ENCODE measurements at regions not wholly inside any gene's neighbourhood (a gene's known extent, or its start where the extent isn't known, plus 50 kb on each side); places are given as distances from the start of the nearest gene placed in this dataset.
A peak's percentile ranks its signal among the peaks of the same experiment; 100 is the strongest.

- Histone ChIP-seq H3K23me2 (ENCODE audit: insufficient read length, low read depth, low read length, poor library complexity, severe bottlenecking) (no peaks in the 10 kb centered on the region), H3K9me3 (ENCODE audit: control insufficient read depth, low read depth, low read length) (no peaks in the 10 kb centered on the region), H4K91ac (ENCODE audit: insufficient read length, low read depth, low read length) (no peak overlapping the region), H2AFZ (ENCODE audit: low read length) (no peak overlapping the region), H4K20me1 (ENCODE audit: control insufficient read depth, insufficient read depth, insufficient read length) (no peaks in the 10 kb centered on the region), H4K8ac (replicated peaks; ENCODE audit: insufficient read length, low read depth, low read length) (no peak overlapping the region), H3K18ac (ENCODE audit: insufficient read length, low read depth, low read length) (no peak overlapping the region), H2BK12ac (ENCODE audit: insufficient read length, low read depth, low read length) (no peak overlapping the region), H2BK120ac (ENCODE audit: low read depth, low read length, poor library complexity, severe bottlenecking) (no peak overlapping the region), H3K4ac (ENCODE audit: low read depth, low read length) (no peak overlapping the region), H3K4me2 (ENCODE audit: insufficient read depth, insufficient read length, low read length) (no peak overlapping the region), H3K79me1 (ENCODE audit: insufficient read depth, low read depth, low read length, poor library complexity, severe bottlenecking) (no peaks in the 10 kb centered on the region), H2BK20ac (ENCODE audit: low read depth, low read length, poor library complexity, severe bottlenecking) (no peak overlapping the region), H3K9ac (ENCODE audit: extremely low read depth, insufficient read length, low read length) (no peak overlapping the region), H3K27me3 (ENCODE audit: insufficient read depth, low read length) (no peaks in the 10 kb centered on the region), H3K27ac (ENCODE audit: insufficient read length, low read depth, low read length) (no peak overlapping the region), H3K56ac (ENCODE audit: insufficient read length, low read depth, low read length) (no peak overlapping the region), H4K5ac (ENCODE audit: insufficient read length, low read depth, low read length) (no peak overlapping the region), H3K4me1 (ENCODE audit: insufficient read depth, low read length) (no peaks in the 10 kb centered on the region), H3T11ph (ENCODE audit: low read length) (no peak overlapping the region), H3K14ac (ENCODE audit: insufficient read depth, low read length) (peak overlapping the region; percentile 78; the same call in 1 of the 2 replicates), H2BK15ac (ENCODE audit: low read depth, low read length) (no peak overlapping the region), H3K79me2 (ENCODE audit: insufficient read depth, low read length) (no peaks in the 10 kb centered on the region), H2BK5ac (ENCODE audit: insufficient read length, low read length) (no peak overlapping the region), H2AK5ac (ENCODE audit: insufficient read length, low read length) (no peak overlapping the region), H3K23ac (ENCODE audit: insufficient read length, low read depth, low read length) (no peak overlapping the region)
- no peak overlapping the region for H3K27ac Mint-ChIP-seq
- no peaks in the 10 kb centered on the region; the same call in 1 of the 2 replicates for H3K27me3 Mint-ChIP-seq (ENCODE audit: low read depth)
- no peak for DNase-seq
- H3K4me1 Mint-ChIP-seq = no peaks in the 10 kb centered on the region; a peak in 1 of 4 replicates
- H3K36me3 Mint-ChIP-seq (ENCODE audit: insufficient read depth in 1 of 3, low read depth in 3 of 3) = peaks cover 0 to 10% (median 2%) of the 10 kb centered on the region in 3 experiments; a peak in 2 of 7 replicates
- no peak for TF ChIP-seq CTCF (conservative IDR thresholded peaks at IDR 0.05)
- peaks cover 6 to 8% of the 10 kb centered on the region in 2 experiments; a peak in 3 of 5 replicates for H3K9me3 Mint-ChIP-seq
- WGBS (ENCODE audit: extremely low coverage, insufficient read length, low lambda C conversion rate) = no CpG with 5 or more reads among the region's 14 CpGs
- H3K4me3 Mint-ChIP-seq = no peak overlapping the region
These were observed 226.7 kb downstream of the OTOR start for GRCh38 chr20:16974855-16975162.

Measured in H9 (cell line).